Gastroesophageal sphincter (tissue), 3 donors: ENCODE measurements at regions not wholly inside any gene's neighbourhood (a gene's known extent, or its start where the extent isn't known, plus 50 kb on each side); places are given as distances from the start of the nearest gene placed in this dataset.

ENCODE experiments used
- POLR2A ChIP-seq, 2 donors: fragments of 450-650 bp; IDR thresholded peaks; one replicate each; pipeline ENCODE4 v1.6.1; 2017; ENCODE audit warnings: antibody characterized with exemption in 2 of 2, mild to moderate bottlenecking in 2 of 2, moderate library complexity in 1 of 2
- POLR2AphosphoS5 ChIP-seq: sonication (generic); formaldehyde crosslinking; IDR thresholded peaks from one replicate; pipeline ENCODE4 v1.6.1; 2017; ENCODE audit warnings: antibody characterized with exemption
- TF ChIP-seq, protein P1 (sequence below), 4 experiments: fragments of 200-600 bp in 2 of 4; fragments of 450-650 bp in 2 of 4; sonication (generic) in 1 of 4; IDR thresholded peaks; one replicate each; pipeline ENCODE4 v1.5.1; 2017 to 2019; ENCODE audit warnings: antibody characterized with exemption in 4 of 4, mild to moderate bottlenecking in 2 of 4, moderate library complexity in 2 of 4

GRCh38 chr6:44058617-44059358, 68.5 kb downstream of the MRPL14 start:
- TF ChIP-seq POLR2AphosphoS5 = peak; percentile 74
- TF ChIP-seq, protein P1, sequence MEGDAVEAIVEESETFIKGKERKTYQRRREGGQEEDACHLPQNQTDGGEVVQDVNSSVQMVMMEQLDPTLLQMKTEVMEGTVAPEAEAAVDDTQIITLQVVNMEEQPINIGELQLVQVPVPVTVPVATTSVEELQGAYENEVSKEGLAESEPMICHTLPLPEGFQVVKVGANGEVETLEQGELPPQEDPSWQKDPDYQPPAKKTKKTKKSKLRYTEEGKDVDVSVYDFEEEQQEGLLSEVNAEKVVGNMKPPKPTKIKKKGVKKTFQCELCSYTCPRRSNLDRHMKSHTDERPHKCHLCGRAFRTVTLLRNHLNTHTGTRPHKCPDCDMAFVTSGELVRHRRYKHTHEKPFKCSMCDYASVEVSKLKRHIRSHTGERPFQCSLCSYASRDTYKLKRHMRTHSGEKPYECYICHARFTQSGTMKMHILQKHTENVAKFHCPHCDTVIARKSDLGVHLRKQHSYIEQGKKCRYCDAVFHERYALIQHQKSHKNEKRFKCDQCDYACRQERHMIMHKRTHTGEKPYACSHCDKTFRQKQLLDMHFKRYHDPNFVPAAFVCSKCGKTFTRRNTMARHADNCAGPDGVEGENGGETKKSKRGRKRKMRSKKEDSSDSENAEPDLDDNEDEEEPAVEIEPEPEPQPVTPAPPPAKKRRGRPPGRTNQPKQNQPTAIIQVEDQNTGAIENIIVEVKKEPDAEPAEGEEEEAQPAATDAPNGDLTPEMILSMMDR (IDR thresholded peaks at IDR 0.05) = no peak
- peak in 1 of 2 donors; percentile 12 for TF ChIP-seq POLR2A (IDR thresholded peaks at IDR 0.05)
